ENCODE measurements at regions not wholly inside any gene's neighbourhood (a gene's known extent, or its start where the extent isn't known, plus 50 kb on each side); places are given as distances from the start of the nearest gene placed in this dataset.
"Not testable (repeated sequence)": the region's sequence is repeated elsewhere in the genome, so short reads cannot be mapped to it uniquely, and the experiment has no call there.

GRCh38 chr5:96537386-96537785, 104.3 kb upstream of the PCSK1 start:
- no peak for ATAC-seq
- no peak for DNase-seq
- Histone ChIP-seq H3K4me1 (no peaks in the 10 kb centered on the region), H3K27me3 (no peaks in the 10 kb centered on the region), H3K27ac (no peak overlapping the region), H3K9me3 (no peaks in the 10 kb centered on the region), H3K4me3 (no peak overlapping the region), H3K36me3 (no peaks in the 10 kb centered on the region)
- in situ Hi-C loops (cut with MboI; ENCODE audit: low sequenced_read_pairs in 4 of 4) (no loop called here), intact Hi-C loops (cut with DNase I; ENCODE audit: low total_unique reads) (no loop called here)
- TF ChIP-seq POLR2A (IDR thresholded peaks at IDR 0.05) (no peak), CTCF (IDR thresholded peaks at IDR 0.05 in 4 of 5, conservative IDR thresholded peaks at IDR 0.05 in 1 of 5) (no peak)

- DNase-seq (no peak), ATAC-seq (no peak)
- intact Hi-C loops (cut with DNase I; ENCODE audit: low total_unique reads) = no loop called here
- TF ChIP-seq CTCF (IDR thresholded peaks at IDR 0.05 in 4 of 5, conservative IDR thresholded peaks at IDR 0.05 in 1 of 5) = no peak
- TF ChIP-seq POLR2A (IDR thresholded peaks at IDR 0.05) = no peak
- H3K36me3 ChIP-seq = no peaks in the 10 kb centered on the region
- H3K27ac ChIP-seq = no peak overlapping the region
- in situ Hi-C loops (cut with MboI; ENCODE audit: low sequenced_read_pairs in 4 of 4) = no loop called here
- H3K9me3 ChIP-seq = no peaks in the 10 kb centered on the region
- no peak overlapping the region for H3K4me3 ChIP-seq
- no peaks in the 10 kb centered on the region for H3K4me1 ChIP-seq
- H3K27me3 ChIP-seq = no peaks in the 10 kb centered on the region
Measured at GRCh38 chr5:96538808-96539250, 105.8 kb upstream of the PCSK1 start.

GRCh38 chr5:96546120-96546519, 113.1 kb upstream of the PCSK1 start:
- TF ChIP-seq POLR2A (IDR thresholded peaks at IDR 0.05) (no peak), CTCF (IDR thresholded peaks at IDR 0.05 in 4 of 5, conservative IDR thresholded peaks at IDR 0.05 in 1 of 5) (no peak)
- in situ Hi-C loops (cut with MboI; ENCODE audit: low sequenced_read_pairs in 4 of 4) (no loop called here), intact Hi-C loops (cut with DNase I; ENCODE audit: low total_unique reads) (no loop called here)
- Histone ChIP-seq H3K27ac (no peak overlapping the region), H3K27me3 (no peaks in the 10 kb centered on the region), H3K4me1 (no peaks in the 10 kb centered on the region), H3K9me3 (no peaks in the 10 kb centered on the region), H3K36me3 (no peaks in the 10 kb centered on the region), H3K4me3 (no peak overlapping the region)
- ATAC-seq (no peak), DNase-seq (no peak)

- DNase-seq (no peak), ATAC-seq (no peak)
- Histone ChIP-seq H3K4me3 (no peak overlapping the region), H3K27me3 (no peaks in the 10 kb centered on the region), H3K4me1 (no peaks in the 10 kb centered on the region), H3K27ac (no peak overlapping the region), H3K36me3 (no peaks in the 10 kb centered on the region), H3K9me3 (no peaks in the 10 kb centered on the region)
- TF ChIP-seq POLR2A (IDR thresholded peaks at IDR 0.05) (no peak), CTCF (IDR thresholded peaks at IDR 0.05 in 4 of 5, conservative IDR thresholded peaks at IDR 0.05 in 1 of 5) (no peak)
- in situ Hi-C loops (cut with MboI; ENCODE audit: low sequenced_read_pairs in 4 of 4) (no loop called here), intact Hi-C loops (cut with DNase I; ENCODE audit: low total_unique reads) (no loop called here)
Measured at GRCh38 chr5:96547486-96547885, 114.4 kb upstream of the PCSK1 start.

GRCh38 chr5:96548905-96549304, 113.3 kb upstream of the CAST start:
- ATAC-seq (no peak), DNase-seq (no peak)
- no peaks in the 10 kb centered on the region for H3K9me3 ChIP-seq
- in situ Hi-C loops (cut with MboI; ENCODE audit: low sequenced_read_pairs in 4 of 4) (no loop called here), intact Hi-C loops (cut with DNase I; ENCODE audit: low total_unique reads) (no loop called here)
- H3K4me1 ChIP-seq = no peaks in the 10 kb centered on the region
- no peak for TF ChIP-seq CTCF (IDR thresholded peaks at IDR 0.05 in 4 of 5, conservative IDR thresholded peaks at IDR 0.05 in 1 of 5)
- TF ChIP-seq POLR2A (IDR thresholded peaks at IDR 0.05) = no peak
- no peaks in the 10 kb centered on the region for H3K36me3 ChIP-seq
- no peaks in the 10 kb centered on the region for H3K27me3 ChIP-seq
- H3K27ac ChIP-seq = no peak overlapping the region
- H3K4me3 ChIP-seq = no peak overlapping the region

GRCh38 chr5:96560857-96561256, 101.3 kb upstream of the CAST start:
- in situ Hi-C loops (cut with MboI; ENCODE audit: low sequenced_read_pairs in 4 of 4); H3K4me3 ChIP-seq; intact Hi-C loops (cut with DNase I; ENCODE audit: low total_unique reads); H3K36me3 ChIP-seq; H3K9me3 ChIP-seq; H3K4me1 ChIP-seq; ATAC-seq; H3K27ac ChIP-seq; H3K27me3 ChIP-seq; DNase-seq: not testable (repeated sequence)

Data from gastrocnemius medialis (tissue), 4 donors.